Spleen (tissue), 7 donors: ENCODE measurements at regions not wholly inside any gene's neighbourhood (a gene's known extent, or its start where the extent isn't known, plus 50 kb on each side); places are given as distances from the start of the nearest gene placed in this dataset.

Experiments
- CTCF ChIP-seq, 11 experiments: fragments of 200-600 bp in 7 of 11; fragments of 450-650 bp in 4 of 11; sonication (generic) in 4 of 11; IDR thresholded peaks in 8 of 11; conservative IDR thresholded peaks in 3 of 11; 1 replicate in 7 of 11; 2 replicates in 4 of 11; pipeline versions ENCODE4 v1.4.0 to v1.8.0; 2016 to 2021; ENCODE audit warnings: antibody characterized with exemption in 11 of 11, inconsistent platforms in 4 of 11, mild to moderate bottlenecking in 1 of 11
- POLR2A ChIP-seq, 3 donors: fragments of 450-650 bp; IDR thresholded peaks; one replicate each; pipeline ENCODE4 v1.5.1; 2017; ENCODE audit warnings: antibody characterized with exemption in 3 of 3, mild to moderate bottlenecking in 1 of 3
- POLR2AphosphoS5 ChIP-seq, 3 donors: sonication (generic); formaldehyde crosslinking; IDR thresholded peaks; one replicate each; pipeline ENCODE4 v1.5.1; 2017; ENCODE audit warnings: antibody characterized with exemption in 3 of 3
- donor health status: DM: no; HTN: no; CAD: no; lungs with moderate emphysema.
- donor health status: DM: no; HTN: no; CAD: no.
- donor health status: DM: no; HTN: no; CAD: no.

GRCh38 chr3:1540686-1541085 lies 447.9 kb downstream of the CNTN6 start:
- no peak for TF ChIP-seq CTCF (IDR thresholded peaks at IDR 0.05 in 8 of 11, conservative IDR thresholded peaks at IDR 0.05 in 3 of 11)
- TF ChIP-seq POLR2AphosphoS5 (IDR thresholded peaks at IDR 0.05) = no peak
- no peak for TF ChIP-seq POLR2A (IDR thresholded peaks at IDR 0.05)
